GM19351 (cell line): ENCODE measurements at regions not wholly inside any gene's neighbourhood (a gene's known extent, or its start where the extent isn't known, plus 50 kb on each side); places are given as distances from the start of the nearest gene placed in this dataset.
"Not testable (repeated sequence)": the region's sequence is repeated elsewhere in the genome, so short reads cannot be mapped to it uniquely, and the experiment has no call there.

Experiments
- ATAC-seq: cut with Tn5 transposase; IDR thresholded peaks from one replicate; pipeline ENCODE4 v1.9.1; 2021; ENCODE audit warnings: mild to moderate bottlenecking, moderate library complexity; ENCODE audit not compliant: unreplicated experiment

DNA sequence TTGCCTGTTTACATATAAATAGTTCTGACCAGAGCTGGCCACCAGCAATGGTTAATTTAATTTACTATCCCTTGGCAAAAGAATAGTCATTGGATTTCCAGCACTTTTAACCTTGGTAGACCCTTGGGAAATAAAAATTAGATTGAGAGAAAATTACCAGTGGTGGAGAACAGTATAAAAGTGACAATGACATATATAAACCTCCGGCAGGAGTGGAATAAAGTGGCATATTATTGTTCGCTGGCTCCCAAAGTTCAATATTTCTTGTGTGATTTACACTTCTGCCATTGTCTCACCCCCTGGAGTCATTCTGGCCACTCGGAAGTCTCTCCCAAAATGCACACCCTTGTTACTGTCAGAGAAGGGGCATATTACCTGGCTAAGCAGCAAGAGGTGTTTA lies 347.7 kb downstream of the NPIPA8 start:
- ATAC-seq: no peak

GRCh38 chr16:17986991-17987390 lies 349.5 kb downstream of the NPIPA8 start:
- ATAC-seq: no peak

DNA sequence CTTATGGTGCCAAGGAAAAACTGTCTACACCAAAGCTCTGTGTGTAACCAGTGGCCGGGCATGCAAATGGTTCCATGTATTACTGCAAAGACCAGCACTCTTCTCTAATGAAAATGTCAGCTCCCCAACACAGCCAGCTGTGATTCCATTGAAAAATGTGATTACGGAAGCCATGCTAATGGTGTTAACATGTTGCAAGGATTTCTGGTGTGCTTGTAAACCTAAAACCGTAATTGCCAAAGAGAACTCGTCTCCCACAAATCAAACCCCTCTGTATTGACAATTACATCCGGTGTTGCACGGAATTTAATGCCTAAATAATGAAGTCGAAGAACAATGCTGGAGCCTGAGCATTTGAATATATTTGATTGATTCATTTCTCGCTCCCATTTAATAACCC lies 351.7 kb downstream of the NPIPA8 start:
- ATAC-seq: no peak

- ATAC-seq: no peak
Observed at GRCh38 chr16:17983847-17984639, 352.5 kb downstream of the NPIPA8 start.

- ATAC-seq: no peak
Observed at GRCh38 chr16:17983114-17983513, 353.4 kb downstream of the NPIPA8 start.

DNA sequence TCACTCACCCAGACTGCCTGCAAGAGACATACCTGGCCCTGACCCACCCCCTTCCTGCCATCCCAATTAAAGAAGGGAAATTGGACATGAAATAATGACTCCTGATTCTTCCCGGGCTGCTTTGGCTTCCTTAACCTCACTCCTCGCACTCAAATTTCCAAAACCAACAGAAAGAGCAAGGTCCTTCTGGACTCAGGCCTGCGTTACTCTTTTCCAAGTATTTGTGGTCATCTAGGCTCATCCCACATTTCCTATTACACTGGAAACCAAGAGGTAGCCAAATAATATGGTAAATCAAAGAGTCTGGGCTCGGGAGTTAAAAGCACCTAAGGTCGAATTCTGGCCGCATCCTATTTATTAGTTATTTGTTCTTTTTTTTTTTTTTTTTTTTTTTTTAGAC lies 359.3 kb downstream of the NPIPA8 start:
- no peak for ATAC-seq

GRCh38 chr16:17972460-17972943 lies 364.0 kb downstream of the NPIPA8 start:
- ATAC-seq: no peak

- no peak for ATAC-seq
Observed at GRCh38 chr16:17970816-17971331, 365.7 kb downstream of the NPIPA8 start.

- no peak for ATAC-seq
Observed at GRCh38 chr16:17970157-17970765, 366.3 kb downstream of the NPIPA8 start.

DNA sequence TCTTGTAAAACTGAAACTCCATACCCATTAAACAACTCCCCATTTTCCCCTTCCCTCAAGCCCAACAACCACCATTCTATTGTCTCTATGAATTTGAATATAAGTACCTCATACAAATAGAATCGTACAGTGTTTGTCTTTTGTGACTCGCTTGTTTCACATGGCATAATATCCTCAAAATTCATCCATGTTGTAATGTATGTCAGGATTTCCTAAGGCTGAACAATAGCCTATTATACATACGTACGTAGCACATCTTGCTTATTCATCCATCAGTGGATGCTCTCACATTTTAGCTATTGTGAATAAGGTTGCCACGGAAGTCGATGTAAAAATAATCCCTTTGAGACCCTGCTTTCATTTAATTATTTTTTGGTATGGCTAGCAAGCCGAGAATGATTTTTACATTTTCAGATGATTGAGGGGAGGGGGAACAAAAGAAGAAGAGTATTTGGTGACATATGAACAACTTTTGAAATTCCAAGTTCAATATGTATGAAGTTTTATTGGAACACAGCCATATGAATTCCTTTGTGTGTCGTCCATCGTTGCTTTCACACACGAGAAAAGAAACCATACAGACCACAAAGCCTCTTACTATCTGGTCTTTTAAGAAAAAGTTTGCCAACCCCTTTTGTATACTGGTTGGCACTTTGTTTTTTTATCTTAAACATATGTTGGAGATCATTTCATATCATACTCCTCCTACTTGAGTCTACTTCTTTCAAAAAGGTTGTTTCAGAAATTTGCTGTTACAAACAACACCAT lies 371.2 kb downstream of the NPIPA8 start:
- ATAC-seq: no peak

DNA sequence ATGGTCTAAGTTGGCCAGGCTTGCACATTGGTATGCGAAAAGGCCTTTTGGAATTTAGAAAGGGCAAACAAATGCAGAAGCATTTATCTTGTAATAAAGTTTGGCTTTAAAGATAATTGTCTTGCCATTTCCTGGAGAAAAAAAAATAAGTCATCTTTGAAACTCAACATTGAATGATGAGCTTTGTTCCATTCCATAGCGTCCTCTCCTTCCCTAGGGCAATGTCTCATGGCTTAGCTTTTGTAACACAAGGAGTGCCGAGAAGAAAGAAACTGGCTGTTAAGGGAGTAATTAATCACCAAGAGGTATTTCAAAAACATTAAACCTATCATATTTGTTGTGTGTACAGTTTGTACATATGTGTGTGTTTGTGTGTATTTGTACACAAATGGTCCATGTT lies 372.3 kb downstream of the NPIPA8 start:
- ATAC-seq: no peak

DNA sequence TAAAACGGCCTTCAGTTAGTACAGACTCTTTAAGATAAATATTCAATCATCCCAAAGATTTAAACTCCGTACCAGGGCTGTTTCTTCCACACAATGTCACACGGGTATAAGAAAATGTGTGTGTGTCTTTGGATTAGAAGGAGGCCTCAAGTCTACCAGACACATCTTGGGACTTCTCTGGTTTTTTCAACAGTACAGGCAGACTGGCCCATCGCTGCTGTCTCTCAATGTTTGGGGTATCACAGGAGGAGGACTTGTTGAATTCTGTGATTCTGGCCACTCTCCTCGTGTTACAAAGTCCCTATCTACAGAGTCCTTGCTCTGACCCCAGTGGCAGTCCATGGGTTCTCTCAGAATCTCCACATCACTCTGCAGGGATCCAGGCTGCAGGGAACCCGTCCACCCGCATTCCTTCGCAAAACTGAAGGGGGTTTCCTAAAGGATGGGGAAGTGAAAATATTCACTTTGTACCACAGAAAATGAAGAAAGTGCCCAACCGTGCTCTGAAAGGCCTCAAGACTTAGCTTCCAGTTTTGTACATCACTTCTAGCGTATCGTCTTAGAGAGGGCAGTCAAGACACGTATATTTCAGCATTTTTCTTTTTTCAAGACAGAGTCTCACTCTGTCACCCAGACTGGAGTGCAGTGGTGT lies 373.2 kb downstream of the NPIPA8 start:
- peak; percentile 73 for ATAC-seq

DNA sequence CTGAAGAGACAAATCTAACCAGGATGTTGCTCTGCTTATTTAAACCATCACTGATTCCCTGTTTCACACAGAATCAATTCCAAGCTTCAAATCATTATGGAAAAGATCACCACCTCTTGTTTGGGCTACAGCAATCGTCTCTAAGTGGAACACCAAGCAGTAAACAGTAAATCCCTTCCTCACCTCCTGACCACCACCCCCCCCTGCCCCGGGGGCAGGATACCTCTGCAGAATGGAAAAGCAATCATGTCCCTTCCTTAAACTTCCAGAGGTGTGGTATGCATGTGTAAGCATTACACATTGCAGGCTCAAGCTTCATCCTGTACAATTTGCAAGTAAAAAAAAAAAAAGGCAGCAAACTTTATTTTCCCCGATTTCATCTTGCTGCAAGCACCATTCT lies 373.8 kb downstream of the NPIPA8 start:
- no peak for ATAC-seq

DNA sequence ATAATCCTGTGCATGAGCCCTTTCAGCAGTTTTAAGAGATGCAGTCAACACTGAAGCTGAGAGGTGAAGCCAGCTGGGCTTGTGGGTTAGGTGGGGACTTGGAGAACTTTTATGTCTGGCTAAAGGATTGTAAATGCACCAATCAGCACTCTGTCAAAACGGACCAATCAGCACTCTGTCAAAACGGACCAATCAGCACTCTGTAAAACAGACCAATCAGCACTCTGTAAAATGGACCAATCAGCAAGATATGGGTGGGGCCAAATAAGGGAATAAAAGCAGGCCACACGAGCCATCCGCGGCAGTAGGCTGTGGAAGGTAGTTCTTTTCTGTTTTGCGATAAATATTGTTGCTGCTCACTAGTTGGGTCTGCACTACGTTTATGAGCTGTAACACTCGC lies 374.7 kb downstream of the NPIPA8 start:
- not testable (repeated sequence) for ATAC-seq

DNA sequence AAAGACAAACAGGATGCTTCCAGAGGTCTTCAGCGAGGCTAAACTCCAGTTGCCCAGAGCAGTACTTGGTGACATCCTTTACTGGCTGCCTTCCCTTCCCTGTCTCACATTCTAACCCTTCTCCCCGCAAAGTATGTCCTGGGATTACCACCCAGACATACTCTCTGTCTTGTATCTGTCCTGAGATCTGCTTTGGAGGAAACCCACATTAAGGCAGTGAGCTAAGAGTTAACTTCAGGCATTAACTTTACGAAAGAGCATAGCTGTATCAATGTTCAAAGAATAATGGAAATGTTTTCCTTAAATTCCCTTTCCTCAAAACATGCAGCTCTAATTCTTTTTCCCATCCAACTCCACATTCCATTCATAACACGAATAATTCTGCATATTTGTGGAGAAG lies 385.2 kb downstream of the NPIPA8 start:
- no peak for ATAC-seq

DNA sequence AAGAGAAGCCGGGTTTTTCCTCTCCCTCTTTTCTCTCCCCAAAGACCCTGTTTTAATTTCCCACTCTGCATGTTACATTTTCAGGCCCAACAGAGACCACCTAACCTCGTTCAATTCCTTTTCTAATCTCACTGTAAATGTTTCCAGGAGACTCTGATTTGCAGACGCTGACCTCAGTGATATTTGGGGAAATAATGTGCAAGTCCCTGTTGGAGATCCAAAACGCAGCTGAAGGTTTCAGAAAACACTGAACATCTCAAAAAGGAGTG lies 386.6 kb downstream of the NPIPA8 start:
- ATAC-seq: no peak

DNA sequence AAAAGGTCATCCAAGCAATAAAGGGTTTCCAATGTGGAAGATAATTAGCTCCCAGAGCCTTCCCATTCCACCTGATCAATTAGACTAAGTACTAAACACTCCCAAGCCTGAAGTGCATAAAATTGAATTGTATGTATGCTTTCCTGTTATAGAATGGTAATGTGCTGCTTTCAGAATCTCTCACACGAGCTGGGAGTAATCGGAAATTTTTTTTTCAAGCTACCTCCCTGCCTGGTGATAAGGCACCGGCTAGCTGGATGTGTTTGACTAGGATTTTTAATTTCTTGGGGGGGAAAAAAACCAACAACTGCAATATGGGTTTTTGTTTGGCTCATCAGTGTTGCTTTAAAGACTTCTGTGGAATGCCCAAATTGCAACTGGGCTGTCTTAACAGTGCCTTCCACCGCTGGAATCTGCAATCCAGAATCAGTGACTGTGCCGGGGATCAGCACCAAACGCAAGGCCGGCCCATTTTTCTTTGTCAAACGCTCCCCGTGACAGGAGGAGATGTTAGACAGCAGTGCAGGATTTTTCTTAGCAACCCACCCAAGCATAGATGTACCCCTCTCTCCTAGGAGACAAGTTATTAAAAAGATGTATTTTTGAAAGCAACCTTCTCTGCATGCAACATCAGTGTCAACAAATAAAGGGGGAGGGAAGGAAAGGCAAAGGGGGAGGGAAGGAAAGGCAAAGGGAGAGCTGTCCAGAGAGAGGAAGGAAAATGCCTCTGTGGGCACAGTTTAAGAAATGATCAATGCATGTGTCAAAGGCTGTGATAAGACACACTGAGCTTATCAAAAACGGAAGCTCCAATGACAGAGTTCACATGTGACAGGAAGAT lies 387.2 kb downstream of the NPIPA8 start:
- no peak for ATAC-seq

GRCh38 chr16:17947637-17948036 lies 388.9 kb downstream of the NPIPA8 start:
- no peak for ATAC-seq

GRCh38 chr16:17947165-17947564 lies 389.4 kb downstream of the NPIPA8 start:
- no peak for ATAC-seq

DNA sequence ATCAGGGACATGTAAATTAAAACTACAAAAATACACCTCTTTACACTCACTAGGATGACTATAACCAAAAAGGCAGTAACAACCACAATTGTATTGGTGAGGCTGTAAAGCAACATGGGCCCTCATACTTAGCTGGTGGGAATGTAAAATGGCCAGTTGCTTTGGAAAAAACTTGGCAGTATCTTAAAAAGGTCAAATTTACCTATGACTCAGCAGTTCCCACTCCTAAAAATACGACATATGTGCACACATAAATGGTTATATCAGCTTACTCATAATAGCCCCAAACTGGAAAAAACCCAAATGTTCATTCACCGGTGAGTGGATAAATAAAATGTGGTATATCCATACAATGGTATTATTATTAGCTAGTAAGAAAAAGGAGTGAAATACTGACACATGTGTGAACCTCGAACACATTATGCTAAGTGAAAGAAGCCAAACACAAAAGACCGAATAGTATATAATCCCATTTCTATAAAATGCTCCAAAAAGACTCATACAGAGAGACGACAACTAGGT lies 391.4 kb downstream of the NPIPA8 start:
- ATAC-seq: no peak
